ENCODE measurements at regions not wholly inside any gene's neighbourhood (a gene's known extent, or its start where the extent isn't known, plus 50 kb on each side); places are given as distances from the start of the nearest gene placed in this dataset.
A peak's percentile ranks its signal among the peaks of the same experiment; 100 is the strongest.

DNA sequence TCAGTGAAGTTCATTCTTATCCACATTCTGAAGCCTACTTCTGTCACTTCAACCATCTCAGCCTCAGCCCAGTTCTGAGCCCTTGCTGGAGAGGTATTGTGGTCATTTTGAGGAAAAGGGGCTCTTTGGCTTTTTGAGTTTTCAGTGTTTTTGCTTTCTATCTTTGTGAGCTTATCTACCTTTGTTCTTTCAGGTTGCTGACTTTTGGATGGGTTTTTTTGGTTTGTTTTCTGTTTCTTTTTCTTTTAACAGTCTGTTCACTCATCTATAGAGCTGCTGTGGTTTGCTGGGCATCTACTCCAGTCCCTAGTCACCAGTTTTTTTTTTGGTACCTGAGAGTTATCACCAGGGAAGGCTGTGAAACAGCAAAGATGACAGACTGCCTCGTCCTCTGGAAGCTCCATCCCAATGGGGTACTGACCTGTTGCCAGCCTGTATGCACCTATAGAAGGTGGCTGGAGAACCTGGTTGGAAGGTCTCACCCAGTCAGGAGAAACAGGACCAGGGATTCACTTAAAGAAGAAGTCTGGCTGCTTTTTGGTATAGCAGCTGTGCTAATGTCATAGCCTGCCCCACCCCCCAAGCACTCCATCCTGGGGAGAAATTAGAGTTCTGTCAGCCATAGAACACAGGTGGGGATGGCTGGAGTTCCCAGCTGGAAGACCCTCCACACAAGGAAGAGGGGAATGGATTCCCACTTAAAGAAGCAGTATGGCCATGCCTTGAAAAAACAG is 138.6 kb upstream of the TSLP start:
- H2BK120ac ChIP-seq (ENCODE audit: low read depth, low read length), result no peak overlapping the region
- peak overlapping the region in 1 of 2 experiments; percentile 57 for H2BK12ac ChIP-seq (ENCODE audit: low read length in 2 of 2)
- H3K23ac ChIP-seq (ENCODE audit: low read length in 2 of 2), result no peak overlapping the region
- no peak overlapping the region for H3K27ac ChIP-seq (ENCODE audit: low read length, poor library complexity, severe bottlenecking)
- WGBS, result 76% methylated on average over 1 of the region's 1 CpG
- H3K4me2 ChIP-seq (ENCODE audit: low read length, poor library complexity, severe bottlenecking), result no peak overlapping the region
- no peak overlapping the region for H2AK5ac ChIP-seq (ENCODE audit: low read length, severe bottlenecking)
- H4K8ac ChIP-seq (ENCODE audit: low read length), result no peak overlapping the region
- H3K9me3 ChIP-seq (ENCODE audit: control insufficient read depth, low read length), result no peaks in the 10 kb centered on the region
- no peak for DNase-seq
- peak overlapping the region in 1 of 2 experiments; percentile 83 for H3K14ac ChIP-seq (ENCODE audit: low read length in 2 of 2)
- no peak overlapping the region for H2BK5ac ChIP-seq (ENCODE audit: low read depth, low read length, poor library complexity, severe bottlenecking)
- H3K4ac ChIP-seq (ENCODE audit: low read depth in 1 of 2, low read length in 2 of 2), result peak overlapping the region in 1 of 2 experiments; percentile 43
- H3K27me3 ChIP-seq (ENCODE audit: control insufficient read depth in 1 of 2, insufficient read depth in 1 of 2, low read length in 2 of 2), result peaks cover 0 to 14% of the 10 kb centered on the region in 2 experiments
- no peaks in the 10 kb centered on the region for H3K4me1 ChIP-seq (ENCODE audit: control insufficient read depth, insufficient read depth, low read depth, low read length)
- H3K4me3 ChIP-seq (ENCODE audit: insufficient read depth in 1 of 2, low read depth in 1 of 2, low read length in 2 of 2), result no peak overlapping the region
- H3K9ac ChIP-seq (ENCODE audit: low read length), result no peak overlapping the region
- H2AFZ ChIP-seq (ENCODE audit: low read depth, low read length), result no peak overlapping the region
- peak overlapping the region; percentile 4 to 42 for H3K18ac ChIP-seq (ENCODE audit: low read depth in 1 of 2, low read length in 2 of 2)
- H4K91ac ChIP-seq (ENCODE audit: low read length), result peak overlapping the region; percentile 23
- H3K36me3 ChIP-seq (ENCODE audit: control insufficient read depth in 1 of 2, insufficient read depth in 2 of 2, low read depth in 1 of 2, low read length in 2 of 2), result no peaks in the 10 kb centered on the region
- H3K79me1 ChIP-seq (replicated peaks; ENCODE audit: low read length, poor library complexity, severe bottlenecking), result no peaks in the 10 kb centered on the region
- H2BK15ac ChIP-seq (ENCODE audit: low read depth, poor library complexity, severe bottlenecking), result no peak overlapping the region

DNA sequence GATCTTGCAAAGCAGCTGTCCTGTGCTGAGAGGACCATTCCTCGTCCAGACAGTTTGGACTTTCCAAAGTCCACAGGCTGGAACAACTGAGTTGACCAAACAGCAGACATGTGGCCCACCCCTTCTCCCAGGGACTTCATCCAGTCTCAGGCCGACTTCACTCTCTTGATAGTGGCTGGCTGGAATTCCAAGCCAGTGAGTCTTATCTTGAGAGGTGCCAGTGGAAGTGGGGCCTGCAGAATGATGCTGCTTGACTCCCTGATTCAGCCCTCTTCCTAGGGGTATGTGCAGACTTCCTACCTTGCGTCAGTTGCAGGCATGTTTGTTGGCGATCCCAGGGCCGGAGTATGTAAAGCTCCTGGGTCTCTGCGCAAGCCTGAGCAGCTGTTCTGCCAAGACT is 131.4 kb upstream of the TSLP start:
- no peaks in the 10 kb centered on the region for H3K4me1 ChIP-seq (ENCODE audit: control insufficient read depth, insufficient read depth, low read depth, low read length)
- no peaks in the 10 kb centered on the region for H3K79me1 ChIP-seq (replicated peaks; ENCODE audit: low read length, poor library complexity, severe bottlenecking)
- H2AFZ ChIP-seq (ENCODE audit: low read depth, low read length), result no peak overlapping the region
- peak overlapping the region; percentile 7 for H4K91ac ChIP-seq (ENCODE audit: low read length)
- H3K4me2 ChIP-seq (ENCODE audit: low read length, poor library complexity, severe bottlenecking), result no peak overlapping the region
- H3K23ac ChIP-seq (ENCODE audit: low read length in 2 of 2), result no peak overlapping the region
- no peak overlapping the region for H2BK15ac ChIP-seq (ENCODE audit: low read depth, poor library complexity, severe bottlenecking)
- no peak overlapping the region for H2BK5ac ChIP-seq (ENCODE audit: low read depth, low read length, poor library complexity, severe bottlenecking)
- 83% methylated on average over 6 of the region's 6 CpGs for WGBS
- H3K14ac ChIP-seq (ENCODE audit: low read length in 2 of 2), result no peak overlapping the region
- no peak overlapping the region for H3K4me3 ChIP-seq (ENCODE audit: insufficient read depth in 1 of 2, low read depth in 1 of 2, low read length in 2 of 2)
- no peaks in the 10 kb centered on the region for H3K27me3 ChIP-seq (ENCODE audit: control insufficient read depth in 1 of 2, insufficient read depth in 1 of 2, low read length in 2 of 2)
- H2BK120ac ChIP-seq (ENCODE audit: low read depth, low read length), result no peak overlapping the region
- H3K9ac ChIP-seq (ENCODE audit: low read length), result no peak overlapping the region
- H3K4ac ChIP-seq (ENCODE audit: low read depth in 1 of 2, low read length in 2 of 2), result no peak overlapping the region
- no peaks in the 10 kb centered on the region for H3K9me3 ChIP-seq (ENCODE audit: control insufficient read depth, low read length)
- no peak overlapping the region for H3K18ac ChIP-seq (ENCODE audit: low read depth in 1 of 2, low read length in 2 of 2)
- H4K8ac ChIP-seq (ENCODE audit: low read length), result no peak overlapping the region
- H3K36me3 ChIP-seq (ENCODE audit: control insufficient read depth in 1 of 2, insufficient read depth in 2 of 2, low read depth in 1 of 2, low read length in 2 of 2), result no peaks in the 10 kb centered on the region
- H2AK5ac ChIP-seq (ENCODE audit: low read length, severe bottlenecking), result no peak overlapping the region
- DNase-seq, result no peak
- peak overlapping the region; percentile 2 to 39 for H2BK12ac ChIP-seq (ENCODE audit: low read length in 2 of 2)
- no peak overlapping the region for H3K27ac ChIP-seq (ENCODE audit: low read length, poor library complexity, severe bottlenecking)

DNA sequence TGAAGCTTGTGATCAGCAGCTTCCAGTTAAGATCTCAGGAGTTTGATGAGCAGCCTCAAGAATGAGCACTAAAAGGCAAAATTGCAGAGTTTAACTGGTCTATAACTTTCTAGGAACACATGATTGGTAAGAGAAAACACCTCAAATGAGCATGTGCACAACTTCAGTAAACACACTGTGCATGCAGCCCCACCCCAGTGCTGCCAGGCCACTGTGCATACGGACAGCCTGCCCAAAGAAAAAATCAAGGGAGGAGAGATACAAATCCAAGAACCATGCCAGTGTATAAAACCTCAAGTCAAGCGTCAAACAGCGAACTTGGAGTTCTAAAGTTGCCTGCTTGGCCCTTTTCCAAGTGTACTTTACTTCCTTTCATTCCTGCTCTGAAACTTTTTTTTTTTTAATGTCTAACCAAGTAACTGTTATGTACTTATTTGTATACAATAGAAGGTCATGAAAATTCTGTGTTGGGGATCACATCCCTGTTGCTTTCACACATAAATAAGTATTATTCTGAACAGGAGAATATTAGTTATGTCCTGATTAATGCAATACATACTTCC is 125.6 kb upstream of the TSLP start:
- Histone ChIP-seq H2BK12ac (ENCODE audit: low read length in 2 of 2) (no peak overlapping the region), H3K9ac (ENCODE audit: low read length) (no peak overlapping the region), H3K27ac (ENCODE audit: low read length, poor library complexity, severe bottlenecking) (no peak overlapping the region), H3K14ac (ENCODE audit: low read length in 2 of 2) (no peak overlapping the region), H3K36me3 (ENCODE audit: control insufficient read depth in 1 of 2, insufficient read depth in 2 of 2, low read depth in 1 of 2, low read length in 2 of 2) (no peaks in the 10 kb centered on the region), H3K18ac (ENCODE audit: low read depth in 1 of 2, low read length in 2 of 2) (peak overlapping the region in 1 of 2 experiments; percentile 12), H2BK120ac (ENCODE audit: low read depth, low read length) (peak overlapping the region; percentile 5), H3K4me2 (ENCODE audit: low read length, poor library complexity, severe bottlenecking) (no peak overlapping the region), H2BK15ac (ENCODE audit: low read depth, poor library complexity, severe bottlenecking) (no peak overlapping the region), H3K23ac (ENCODE audit: low read length in 2 of 2) (no peak overlapping the region), H2AFZ (ENCODE audit: low read depth, low read length) (no peak overlapping the region), H3K79me1 (replicated peaks; ENCODE audit: low read length, poor library complexity, severe bottlenecking) (no peaks in the 10 kb centered on the region), H3K4me3 (ENCODE audit: insufficient read depth in 1 of 2, low read depth in 1 of 2, low read length in 2 of 2) (no peak overlapping the region), H4K8ac (ENCODE audit: low read length) (no peak overlapping the region), H3K4me1 (ENCODE audit: control insufficient read depth, insufficient read depth, low read depth, low read length) (no peaks in the 10 kb centered on the region), H3K9me3 (ENCODE audit: control insufficient read depth, low read length) (no peaks in the 10 kb centered on the region), H3K4ac (ENCODE audit: low read depth in 1 of 2, low read length in 2 of 2) (no peak overlapping the region), H4K91ac (ENCODE audit: low read length) (no peak overlapping the region), H2BK5ac (ENCODE audit: low read depth, low read length, poor library complexity, severe bottlenecking) (no peak overlapping the region), H3K27me3 (ENCODE audit: control insufficient read depth in 1 of 2, insufficient read depth in 1 of 2, low read length in 2 of 2) (no peaks in the 10 kb centered on the region), H2AK5ac (ENCODE audit: low read length, severe bottlenecking) (no peak overlapping the region)
- WGBS, result 87% methylated on average over 3 of the region's 3 CpGs
- no peak for DNase-seq

DNA sequence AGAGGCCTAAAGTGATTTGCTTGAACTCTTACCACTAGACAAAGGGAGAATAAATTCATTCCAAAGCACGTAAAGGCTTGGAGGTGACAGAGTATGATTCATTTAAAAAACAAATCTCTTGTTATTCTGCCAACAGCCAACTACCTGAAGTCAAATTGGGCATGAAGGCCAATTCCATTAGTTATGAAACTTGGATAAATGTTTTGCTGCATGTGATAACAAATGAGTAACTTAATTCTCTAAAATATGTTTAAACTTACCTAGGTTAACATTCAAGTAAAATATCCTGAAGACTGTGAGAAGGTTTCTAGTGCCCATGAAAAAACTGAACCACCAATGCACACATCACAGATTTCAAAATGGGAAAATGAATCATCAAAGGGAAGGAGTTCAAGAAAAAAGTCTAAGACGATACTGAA is 120.1 kb upstream of the TSLP start:
- Histone ChIP-seq H2BK5ac (ENCODE audit: low read depth, low read length, poor library complexity, severe bottlenecking) (no peak overlapping the region), H3K4me1 (ENCODE audit: control insufficient read depth, insufficient read depth, low read depth, low read length) (no peaks in the 10 kb centered on the region), H3K4ac (ENCODE audit: low read depth in 1 of 2, low read length in 2 of 2) (no peak overlapping the region), H3K79me1 (replicated peaks; ENCODE audit: low read length, poor library complexity, severe bottlenecking) (no peaks in the 10 kb centered on the region), H3K23ac (ENCODE audit: low read length in 2 of 2) (no peak overlapping the region), H4K8ac (ENCODE audit: low read length) (no peak overlapping the region), H3K14ac (ENCODE audit: low read length in 2 of 2) (no peak overlapping the region), H3K27ac (ENCODE audit: low read length, poor library complexity, severe bottlenecking) (no peak overlapping the region), H2AFZ (ENCODE audit: low read depth, low read length) (no peak overlapping the region), H2AK5ac (ENCODE audit: low read length, severe bottlenecking) (no peak overlapping the region), H2BK120ac (ENCODE audit: low read depth, low read length) (no peak overlapping the region), H3K9me3 (ENCODE audit: control insufficient read depth, low read length) (no peaks in the 10 kb centered on the region), H2BK15ac (ENCODE audit: low read depth, poor library complexity, severe bottlenecking) (no peak overlapping the region), H3K4me2 (ENCODE audit: low read length, poor library complexity, severe bottlenecking) (no peak overlapping the region), H3K4me3 (ENCODE audit: insufficient read depth in 1 of 2, low read depth in 1 of 2, low read length in 2 of 2) (no peak overlapping the region), H2BK12ac (ENCODE audit: low read length in 2 of 2) (no peak overlapping the region), H3K9ac (ENCODE audit: low read length) (no peak overlapping the region), H4K91ac (ENCODE audit: low read length) (no peak overlapping the region), H3K36me3 (ENCODE audit: control insufficient read depth in 1 of 2, insufficient read depth in 2 of 2, low read depth in 1 of 2, low read length in 2 of 2) (no peaks in the 10 kb centered on the region), H3K18ac (ENCODE audit: low read depth in 1 of 2, low read length in 2 of 2) (no peak overlapping the region), H3K27me3 (ENCODE audit: control insufficient read depth in 1 of 2, insufficient read depth in 1 of 2, low read length in 2 of 2) (no peaks in the 10 kb centered on the region)
- DNase-seq, result no peak
- 60% methylated on average over 1 of the region's 2 CpGs for WGBS
